GM10248 (cell line): ENCODE measurements at regions not wholly inside any gene's neighbourhood (a gene's known extent, or its start where the extent isn't known, plus 50 kb on each side); places are given as distances from the start of the nearest gene placed in this dataset.
"Not testable (repeated sequence)": the region's sequence is repeated elsewhere in the genome, so short reads cannot be mapped to it uniquely, and the experiment has no call there.

Source experiments
- CTCF ChIA-PET: fragments of 300-600 bp; sonication (Branson Sonifier 250); formaldehyde crosslinking; extraction: SDS; loops from one replicate; lab custom pipeline; 2021; ENCODE audit warnings: antibody characterized with exemption; lab: Yijun Ruan, JAX
- POLR2A ChIA-PET: fragments of 350-650 bp; sonication (Branson Sonifier 250); formaldehyde crosslinking; extraction: SDS; loops from one replicate; lab custom pipeline; 2020; ENCODE audit warnings: antibody characterized with exemption; lab: Yijun Ruan, JAX
- DNase-seq: peaks from one replicate; pipeline ENCODE4 v3.0.0; 2012; ENCODE audit errors: extremely low spot score
- TF ChIP-seq, protein P1 (sequence below): IDR thresholded peaks from 2 replicates; pipeline ENCODE4 v1.5.1; 2012; ENCODE audit warnings: mild to moderate bottlenecking, low read depth; ENCODE audit errors: extremely low read depth, missing control alignments, control extremely low read depth

DNA sequence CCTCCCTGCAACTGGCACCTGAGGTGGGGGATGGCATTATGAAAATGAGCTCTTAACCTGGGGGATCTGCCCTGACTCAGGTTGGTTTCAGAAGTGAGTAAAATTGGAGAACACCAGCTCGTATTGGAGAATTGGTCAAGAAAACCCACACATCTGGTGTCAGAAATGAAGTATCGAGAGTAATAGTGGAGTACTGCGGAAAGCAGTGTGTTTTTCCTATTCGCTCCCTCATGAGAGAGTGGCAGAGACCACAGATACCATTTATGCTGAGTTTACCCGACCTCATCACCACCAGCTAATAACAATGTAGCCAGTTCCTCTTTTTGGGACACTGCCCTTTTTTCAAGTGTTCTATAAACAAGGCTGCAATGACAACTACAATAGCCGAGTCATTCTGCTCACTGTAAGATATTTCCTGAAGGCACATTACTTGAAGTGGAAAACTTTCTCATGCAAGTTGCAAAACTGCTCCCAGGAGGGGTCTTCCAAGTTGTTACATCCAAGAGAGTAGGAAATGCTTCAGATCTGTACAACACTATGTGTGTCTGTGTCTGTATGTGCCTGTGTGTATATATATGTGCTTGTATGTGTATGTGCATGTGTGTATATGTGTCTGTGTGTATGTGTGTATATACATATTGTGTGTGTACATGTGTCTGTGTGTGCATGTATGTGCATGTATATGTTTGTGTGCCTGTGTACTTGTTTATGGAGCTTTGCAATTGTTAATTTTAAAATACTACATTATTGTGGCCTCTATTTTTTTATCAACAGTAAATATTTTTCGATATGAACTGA lies 106.0 kb upstream of the CST7 start:
- CTCF ChIA-PET = interaction anchor here (1.1 to 1.3 kb wide), 3 partner anchors 9 to 88 kb away, joined by 3 to 4 read pairs (median 4); no protein-coding TSS in a partner anchor
- TF ChIP-seq, protein P1, sequence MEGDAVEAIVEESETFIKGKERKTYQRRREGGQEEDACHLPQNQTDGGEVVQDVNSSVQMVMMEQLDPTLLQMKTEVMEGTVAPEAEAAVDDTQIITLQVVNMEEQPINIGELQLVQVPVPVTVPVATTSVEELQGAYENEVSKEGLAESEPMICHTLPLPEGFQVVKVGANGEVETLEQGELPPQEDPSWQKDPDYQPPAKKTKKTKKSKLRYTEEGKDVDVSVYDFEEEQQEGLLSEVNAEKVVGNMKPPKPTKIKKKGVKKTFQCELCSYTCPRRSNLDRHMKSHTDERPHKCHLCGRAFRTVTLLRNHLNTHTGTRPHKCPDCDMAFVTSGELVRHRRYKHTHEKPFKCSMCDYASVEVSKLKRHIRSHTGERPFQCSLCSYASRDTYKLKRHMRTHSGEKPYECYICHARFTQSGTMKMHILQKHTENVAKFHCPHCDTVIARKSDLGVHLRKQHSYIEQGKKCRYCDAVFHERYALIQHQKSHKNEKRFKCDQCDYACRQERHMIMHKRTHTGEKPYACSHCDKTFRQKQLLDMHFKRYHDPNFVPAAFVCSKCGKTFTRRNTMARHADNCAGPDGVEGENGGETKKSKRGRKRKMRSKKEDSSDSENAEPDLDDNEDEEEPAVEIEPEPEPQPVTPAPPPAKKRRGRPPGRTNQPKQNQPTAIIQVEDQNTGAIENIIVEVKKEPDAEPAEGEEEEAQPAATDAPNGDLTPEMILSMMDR = no peak
- POLR2A ChIA-PET = no interaction called here
- DNase-seq = peak; percentile 61

DNA sequence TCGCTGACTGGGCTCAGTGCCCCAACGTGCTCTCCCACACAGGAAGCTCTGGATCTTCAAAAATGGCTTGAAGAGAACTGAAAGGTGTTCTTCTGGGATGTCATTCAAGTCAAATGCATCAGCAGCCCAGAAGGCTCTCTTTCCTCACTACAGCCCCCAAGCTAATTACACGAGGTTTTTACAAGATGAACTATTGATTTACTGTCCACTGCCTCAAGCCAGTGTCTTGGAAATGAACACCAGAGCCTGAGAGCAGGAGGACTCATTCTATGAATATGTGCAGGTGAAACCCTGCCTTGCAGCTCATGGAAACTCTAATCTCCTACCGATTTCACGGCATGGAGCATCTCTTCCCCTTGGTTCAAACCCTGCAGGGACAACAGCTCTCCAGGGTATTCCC lies 98.9 kb upstream of the CST7 start:
- TF ChIP-seq, protein P1 = no peak
- DNase-seq = no peak
- ChIA-PET CTCF (no interaction called here), POLR2A (no interaction called here)

DNA sequence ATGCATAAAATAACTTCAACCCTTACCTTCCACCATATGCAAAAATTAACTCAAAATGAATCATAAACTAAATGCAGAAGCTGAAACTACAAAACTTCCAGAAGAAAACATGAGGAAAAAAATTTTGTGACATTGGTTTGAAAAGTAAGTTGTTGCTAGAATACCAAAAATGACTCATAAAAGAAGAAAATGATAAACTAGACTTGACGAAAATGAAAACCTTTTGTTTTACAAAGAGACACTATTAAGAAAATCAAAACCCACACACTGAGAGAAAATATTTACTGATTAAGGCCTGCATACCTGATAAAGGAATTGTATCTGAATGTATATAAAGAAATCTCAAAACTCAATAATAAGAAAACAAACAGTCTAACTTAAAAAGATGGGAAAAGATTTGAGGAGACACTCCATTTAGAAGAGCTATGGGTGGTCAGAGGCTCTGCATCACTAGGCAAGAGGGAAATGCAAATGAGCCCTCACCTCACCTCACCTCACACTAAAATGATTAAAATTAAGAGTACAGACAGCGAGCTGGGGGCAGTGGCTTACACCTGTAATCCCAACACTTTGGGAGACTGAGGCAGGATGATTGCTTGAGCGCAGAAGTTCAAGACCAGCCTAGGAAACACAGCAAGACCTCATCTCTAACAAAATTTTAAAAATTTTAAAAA lies 97.6 kb upstream of the CST7 start:
- TF ChIP-seq, protein P1 = no peak
- CTCF ChIA-PET = interaction anchor here (1.0 to 1.3 kb wide), 2 partner anchors 9 to 56 kb away, joined by 3 read pairs; no protein-coding TSS in a partner anchor
- no peak for DNase-seq
- POLR2A ChIA-PET = no interaction called here

DNA sequence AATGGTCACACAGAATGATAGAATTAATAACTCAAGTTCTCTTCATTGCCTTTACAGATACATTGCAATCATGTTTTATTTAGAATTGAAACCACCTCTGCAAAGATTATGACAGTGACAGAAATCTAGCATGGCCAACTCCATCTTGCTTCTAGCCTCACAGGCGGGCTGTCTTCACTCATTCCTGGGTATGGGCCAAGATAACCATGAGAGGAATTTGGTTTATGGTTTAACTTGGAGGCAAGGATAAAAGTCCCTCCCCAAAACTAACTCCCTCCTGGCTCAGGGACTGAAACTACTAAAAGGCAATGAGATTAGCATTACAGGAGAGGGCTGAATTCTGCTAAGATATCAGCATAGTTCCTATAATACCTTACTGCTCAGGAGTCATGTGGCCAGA lies 95.2 kb upstream of the CST7 start:
- TF ChIP-seq, protein P1 = no peak
- DNase-seq = no peak
- ChIA-PET POLR2A (no interaction called here), CTCF (no interaction called here)

- TF ChIP-seq, protein P1 = no peak
- ChIA-PET POLR2A (no interaction called here), CTCF (no interaction called here)
- DNase-seq = no peak
Observed at GRCh38 chr20:24855848-24856247, 93.2 kb upstream of the CST7 start.

DNA sequence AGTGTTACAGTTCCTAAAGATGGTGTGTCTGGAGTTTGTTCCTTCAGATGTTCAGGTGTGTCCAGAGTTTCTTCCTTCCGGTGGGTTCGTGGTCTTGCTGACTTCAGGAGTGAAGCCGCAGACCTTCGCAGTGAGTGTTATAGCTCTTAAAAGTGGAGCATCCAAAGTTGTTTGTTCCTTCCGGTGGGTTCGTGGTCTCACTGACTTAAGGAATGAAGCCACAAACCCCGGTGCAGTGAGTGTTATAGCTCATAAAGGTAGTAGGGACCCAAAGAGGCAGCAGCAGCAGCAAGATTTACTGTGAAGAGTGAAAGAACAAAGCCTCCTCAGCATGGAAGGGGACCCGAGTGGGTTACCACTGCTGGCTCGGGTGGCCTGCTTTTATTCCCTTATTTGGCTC lies 90.6 kb upstream of the CST7 start:
- POLR2A ChIA-PET, CTCF ChIA-PET, DNase-seq: not testable (repeated sequence)

DNA sequence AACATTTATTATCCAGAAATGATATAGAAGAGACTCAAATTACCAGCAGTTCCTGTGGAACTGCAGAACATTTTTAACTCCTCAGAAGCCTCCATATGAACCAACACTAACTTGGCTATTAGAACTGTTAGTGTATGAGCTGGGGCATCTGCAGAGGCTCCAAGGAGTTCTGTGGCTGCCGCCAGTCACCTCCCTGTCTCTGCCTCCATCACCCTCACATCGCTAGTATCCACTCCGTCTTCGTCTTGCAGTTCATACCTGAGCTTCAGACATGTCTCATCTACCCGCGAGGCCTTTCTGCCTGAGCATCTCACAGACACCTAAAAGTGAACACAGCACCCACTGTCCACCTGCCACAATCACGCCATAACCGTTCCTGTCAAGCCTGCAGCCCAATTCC lies 89.5 kb upstream of the CST7 start:
- CTCF ChIA-PET = no interaction called here
- no peak for DNase-seq

More for the DNA sequence above, 89.5 kb upstream of the CST7 start:
- TF ChIP-seq, protein P1 = no peak
- POLR2A ChIA-PET = no interaction called here
